ENCODE measurements at regions not wholly inside any gene's neighbourhood (a gene's known extent, or its start where the extent isn't known, plus 50 kb on each side); places are given as distances from the start of the nearest gene placed in this dataset.

- DNase-seq = no peak
- Histone ChIP-seq H3K9me3 (no peaks in the 10 kb centered on the region), H3K36me3 (no peaks in the 10 kb centered on the region), H3K27ac (no peak overlapping the region), H3K9ac (ENCODE audit: low read depth in 2 of 2, low read length in 2 of 2) (no peak overlapping the region), H3K4me1 (no peaks in the 10 kb centered on the region), H3K27me3 (no peaks in the 10 kb centered on the region), H3K4me3 (no peak overlapping the region)
- intact Hi-C loops (cut with DNase I) = no loop called here
- no peak for TF ChIP-seq CTCF (IDR thresholded peaks at IDR 0.05)
Observed at GRCh38 chr3:62956411-62956810, 81.2 kb upstream of the CADPS start.

- Histone ChIP-seq H3K27me3 (no peaks in the 10 kb centered on the region), H3K9me3 (no peaks in the 10 kb centered on the region), H3K4me1 (no peaks in the 10 kb centered on the region), H3K4me3 (no peak overlapping the region), H3K9ac (ENCODE audit: low read depth in 2 of 2, low read length in 2 of 2) (no peak overlapping the region), H3K27ac (no peak overlapping the region), H3K36me3 (no peaks in the 10 kb centered on the region)
- TF ChIP-seq CTCF (IDR thresholded peaks at IDR 0.05) = no peak
- intact Hi-C loops (cut with DNase I) = no loop called here
- no peak for DNase-seq
Observed at GRCh38 chr3:62961874-62962556, 86.8 kb upstream of the CADPS start.

- Histone ChIP-seq H3K9me3 (no peaks in the 10 kb centered on the region), H3K4me1 (no peaks in the 10 kb centered on the region), H3K36me3 (no peaks in the 10 kb centered on the region), H3K9ac (ENCODE audit: low read depth in 2 of 2, low read length in 2 of 2) (no peak overlapping the region), H3K27ac (no peak overlapping the region), H3K4me3 (no peak overlapping the region), H3K27me3 (no peaks in the 10 kb centered on the region)
- TF ChIP-seq CTCF (IDR thresholded peaks at IDR 0.05) = no peak
- DNase-seq = no peak
- intact Hi-C loops (cut with DNase I) = no loop called here
Observed at GRCh38 chr3:62962714-62963113, 87.5 kb upstream of the CADPS start.

- H3K4me1 ChIP-seq = no peaks in the 10 kb centered on the region
- no peak for DNase-seq
- intact Hi-C loops (cut with DNase I) = no loop called here
- H3K27me3 ChIP-seq = no peaks in the 10 kb centered on the region
- TF ChIP-seq CTCF (IDR thresholded peaks at IDR 0.05) = no peak
- H3K9me3 ChIP-seq = no peaks in the 10 kb centered on the region
- H3K27ac ChIP-seq = no peak overlapping the region
- no peaks in the 10 kb centered on the region for H3K36me3 ChIP-seq
- no peak overlapping the region for H3K9ac ChIP-seq (ENCODE audit: low read depth in 2 of 2, low read length in 2 of 2)
- H3K4me3 ChIP-seq = no peak overlapping the region
Observed at GRCh38 chr3:62965311-62965710, 90.1 kb upstream of the CADPS start.

GRCh38 chr3:62968128-62968527 is 92.9 kb upstream of the CADPS start:
- Histone ChIP-seq H3K4me3 (no peak overlapping the region), H3K9ac (ENCODE audit: low read depth in 2 of 2, low read length in 2 of 2) (no peak overlapping the region), H3K36me3 (no peaks in the 10 kb centered on the region), H3K27ac (no peak overlapping the region), H3K9me3 (no peaks in the 10 kb centered on the region), H3K27me3 (no peaks in the 10 kb centered on the region), H3K4me1 (no peaks in the 10 kb centered on the region)
- DNase-seq = no peak
- intact Hi-C loops (cut with DNase I) = no loop called here
- no peak for TF ChIP-seq CTCF (IDR thresholded peaks at IDR 0.05)

All from colonic mucosa (tissue), 4 donors.